HTR-8/SVneo (cell line): ENCODE measurements at regions not wholly inside any gene's neighbourhood (a gene's known extent, or its start where the extent isn't known, plus 50 kb on each side); places are given as distances from the start of the nearest gene placed in this dataset.
"Not testable (repeated sequence)": the region's sequence is repeated elsewhere in the genome, so short reads cannot be mapped to it uniquely, and the experiment has no call there.

Experiments
- DNase-seq: peaks from one replicate; pipeline ENCODE4 v3.0.0; 2011; ENCODE audit warnings: low spot score, mixed read lengths; ENCODE audit not compliant: insufficient read length
- FAIRE-seq: peaks from 2 replicates; lab custom pipeline; 2011; peaks lifted over from hg19 to GRCh38; lab: Jason Lieb, UNC

DNA sequence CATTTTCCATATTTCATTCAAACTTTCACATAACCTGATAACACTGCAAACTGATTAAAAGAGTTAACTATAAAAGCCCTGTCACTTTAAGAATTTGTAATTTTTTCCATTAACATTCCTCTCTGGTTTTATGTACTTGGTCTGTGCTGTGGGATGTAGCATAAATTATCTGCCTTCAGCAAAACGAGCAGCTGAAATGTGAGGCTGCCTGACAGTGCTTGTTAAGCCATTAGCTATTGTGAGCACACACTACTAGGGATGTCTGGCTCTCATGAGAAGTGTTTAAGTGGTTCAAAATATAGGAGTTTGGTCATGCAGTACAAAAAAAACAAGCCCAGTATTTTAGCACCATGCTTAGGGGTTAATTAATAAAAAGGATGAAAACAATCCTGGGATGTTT lies 63.0 kb downstream of the HOXA1 start:
- no peak for FAIRE-seq
- DNase-seq: peak; percentile 60

DNA sequence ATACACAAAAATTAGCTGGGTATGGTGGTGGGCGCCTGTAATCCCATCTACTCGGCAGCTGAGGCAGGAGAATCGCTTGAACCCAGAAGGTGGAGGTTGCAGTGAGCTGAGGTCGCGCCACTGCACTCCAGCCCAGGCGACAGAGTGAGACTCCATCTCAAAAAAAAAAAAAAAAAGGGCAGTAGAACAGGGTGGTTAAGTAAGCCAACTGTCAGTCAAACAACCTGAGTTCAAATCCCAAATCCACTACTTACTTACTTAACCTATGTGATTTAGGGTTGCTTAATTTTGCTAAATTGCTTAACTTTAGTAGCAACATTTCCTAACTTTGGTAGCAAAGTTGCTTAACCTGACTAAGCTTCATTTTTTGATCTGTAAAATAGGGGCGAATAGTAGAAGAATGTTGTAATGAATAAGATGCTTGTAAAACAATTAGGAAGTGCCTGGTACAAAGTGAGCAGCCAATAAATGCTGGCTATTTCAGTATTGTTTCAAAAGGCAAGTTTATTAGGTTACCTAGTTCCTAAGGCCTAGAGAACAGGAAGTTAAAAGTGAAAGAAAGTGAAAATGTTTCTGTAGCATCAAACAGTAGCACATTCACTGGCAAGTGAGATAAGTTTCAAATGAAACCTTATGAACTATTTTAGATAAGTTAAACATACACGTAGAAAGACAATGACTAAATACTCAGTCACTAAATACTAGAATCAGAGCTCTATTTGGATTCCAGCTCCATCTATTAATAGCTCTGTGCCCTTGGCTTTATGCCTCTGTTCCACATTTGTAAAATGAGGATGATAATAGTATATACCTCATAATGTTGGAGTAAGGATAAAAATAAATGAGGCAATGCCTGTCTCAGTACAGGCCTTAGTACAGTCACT lies 64.3 kb downstream of the HOXA1 start:
- no peak for FAIRE-seq

DNA sequence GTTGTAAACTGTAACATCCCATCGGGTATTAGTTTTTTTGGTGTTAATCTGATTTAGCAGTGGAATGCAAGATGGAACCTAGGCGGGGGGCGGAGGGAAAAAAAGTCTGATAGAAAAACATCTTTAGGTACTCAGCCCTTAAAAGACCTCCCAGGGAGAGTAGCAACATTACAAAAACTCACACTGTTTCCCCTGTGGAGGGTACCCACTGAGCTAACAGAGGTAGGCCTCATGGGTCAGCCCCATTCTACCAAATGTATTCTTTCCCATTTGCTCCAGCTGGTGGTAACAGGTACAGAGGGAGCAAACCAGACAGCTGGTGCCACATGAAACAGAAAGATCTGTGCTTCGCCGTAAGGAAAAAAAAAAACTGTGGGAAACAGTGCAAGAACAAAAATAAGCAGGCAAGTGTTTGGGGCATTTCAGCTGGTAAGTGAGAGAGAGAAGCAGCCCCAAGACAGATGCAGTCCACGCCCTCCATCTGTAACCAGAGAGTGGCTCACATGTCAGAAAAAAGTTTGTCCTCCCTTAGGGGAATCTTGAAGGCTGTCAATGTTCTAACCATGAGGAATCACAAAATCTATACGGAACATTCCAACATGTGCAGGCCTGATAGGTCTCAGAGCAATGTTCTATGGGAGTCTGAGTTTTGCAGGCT lies 65.3 kb downstream of the HOXA1 start:
- DNase-seq: no peak
- no peak for FAIRE-seq

More for the DNA sequence above, 64.3 kb downstream of the HOXA1 start:
- DNase-seq: no peak

DNA sequence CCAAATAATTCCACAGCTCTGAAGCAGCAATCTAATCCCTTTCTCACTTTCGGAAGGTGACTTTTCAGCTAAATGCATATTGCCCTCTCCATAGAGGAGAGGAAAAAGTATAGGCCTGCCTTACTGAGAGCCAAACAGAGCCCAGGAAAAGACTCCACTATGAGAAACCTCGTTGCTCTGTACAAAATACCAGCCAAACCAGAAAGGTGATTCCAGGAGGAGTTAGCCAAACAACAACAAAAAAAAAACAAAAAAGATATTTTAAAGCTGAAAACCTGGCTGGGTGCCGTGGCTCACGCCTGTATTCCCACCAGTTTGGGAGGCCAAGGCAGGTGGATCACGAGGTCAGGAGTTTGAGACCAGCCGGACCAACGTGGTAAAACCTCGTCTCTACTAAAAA lies 70.5 kb downstream of the HOXA1 start:
- FAIRE-seq (no peak), DNase-seq (no peak)

DNA sequence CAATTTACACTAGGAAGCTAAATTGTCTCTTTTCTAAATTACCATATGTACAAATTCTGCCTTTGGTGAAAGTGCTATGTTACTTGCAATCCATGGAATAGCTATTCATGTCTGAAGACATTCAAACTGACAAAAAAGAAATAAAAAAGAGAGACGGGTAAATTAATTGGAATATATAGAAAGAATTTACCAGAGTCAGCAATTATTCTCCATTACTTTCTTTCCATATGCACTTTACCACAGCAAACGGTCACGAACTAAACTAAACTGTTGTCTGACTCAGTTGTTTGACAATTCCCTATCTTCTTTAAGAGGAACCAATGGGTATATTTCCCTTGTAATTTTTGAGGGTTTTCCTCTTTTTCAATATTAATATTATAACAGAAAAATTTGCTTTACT lies 85.7 kb downstream of the HOXA1 start:
- FAIRE-seq: no peak
- no peak for DNase-seq

DNA sequence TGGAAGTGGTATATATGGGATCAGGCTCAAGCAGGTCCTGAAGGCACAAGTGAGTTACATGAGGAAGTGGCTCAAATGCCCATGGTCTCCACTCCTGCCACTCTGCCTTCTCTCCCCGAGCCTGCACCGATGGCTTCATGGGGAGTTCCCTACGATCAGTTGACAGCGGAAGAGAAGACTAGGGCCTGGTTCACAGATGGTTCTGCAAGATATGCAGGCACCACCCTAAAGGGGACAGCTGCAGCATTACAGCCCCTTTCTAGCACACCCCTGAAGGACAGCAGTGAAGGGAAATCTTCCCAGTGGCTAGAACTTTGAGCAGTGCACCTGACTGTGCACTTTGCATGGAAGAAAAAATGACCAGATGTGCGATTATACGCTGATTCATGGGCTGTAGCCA lies 95.3 kb downstream of the HOXA1 start:
- FAIRE-seq (no peak), DNase-seq (no peak)

DNA sequence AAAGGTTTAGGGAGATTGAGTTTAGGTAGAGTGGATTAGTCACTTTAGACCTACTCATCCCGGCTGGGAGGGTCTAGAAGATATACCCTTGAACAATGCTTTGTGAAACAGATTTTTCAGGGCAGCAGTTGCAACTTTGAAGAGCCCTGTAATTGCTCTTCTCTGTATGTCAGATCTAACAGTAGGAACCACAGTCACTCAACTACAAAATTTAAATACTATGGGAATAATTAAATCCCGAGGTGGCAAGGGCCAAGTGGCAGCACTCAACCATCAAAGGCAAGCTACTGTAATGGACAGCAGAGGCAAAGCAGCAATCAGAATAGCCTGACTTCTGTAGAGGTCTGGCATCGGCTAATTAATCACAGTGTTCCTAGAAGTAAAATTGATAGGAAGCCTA lies 97.5 kb downstream of the HOXA1 start:
- not testable (repeated sequence) for FAIRE-seq, DNase-seq

DNA sequence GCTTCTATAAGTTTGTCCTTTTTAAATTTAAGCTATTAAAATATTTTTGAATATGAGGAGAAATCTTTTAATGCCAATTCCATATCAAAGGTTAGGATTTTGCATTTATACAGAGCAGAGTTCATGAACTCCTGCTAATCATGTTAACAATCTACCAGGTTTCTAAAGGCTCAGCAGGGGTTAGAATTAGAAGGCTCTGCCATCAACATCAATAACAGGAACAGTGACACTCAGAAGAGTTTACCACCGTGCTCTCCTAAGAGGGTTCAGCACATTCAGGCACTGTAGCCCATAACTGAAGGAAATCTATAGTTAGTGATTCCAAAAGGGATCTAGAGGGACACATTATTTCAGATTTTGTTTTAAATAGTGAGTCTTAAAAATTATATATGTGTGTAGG lies 100.1 kb downstream of the HOXA1 start:
- FAIRE-seq (no peak), DNase-seq (no peak)

DNA sequence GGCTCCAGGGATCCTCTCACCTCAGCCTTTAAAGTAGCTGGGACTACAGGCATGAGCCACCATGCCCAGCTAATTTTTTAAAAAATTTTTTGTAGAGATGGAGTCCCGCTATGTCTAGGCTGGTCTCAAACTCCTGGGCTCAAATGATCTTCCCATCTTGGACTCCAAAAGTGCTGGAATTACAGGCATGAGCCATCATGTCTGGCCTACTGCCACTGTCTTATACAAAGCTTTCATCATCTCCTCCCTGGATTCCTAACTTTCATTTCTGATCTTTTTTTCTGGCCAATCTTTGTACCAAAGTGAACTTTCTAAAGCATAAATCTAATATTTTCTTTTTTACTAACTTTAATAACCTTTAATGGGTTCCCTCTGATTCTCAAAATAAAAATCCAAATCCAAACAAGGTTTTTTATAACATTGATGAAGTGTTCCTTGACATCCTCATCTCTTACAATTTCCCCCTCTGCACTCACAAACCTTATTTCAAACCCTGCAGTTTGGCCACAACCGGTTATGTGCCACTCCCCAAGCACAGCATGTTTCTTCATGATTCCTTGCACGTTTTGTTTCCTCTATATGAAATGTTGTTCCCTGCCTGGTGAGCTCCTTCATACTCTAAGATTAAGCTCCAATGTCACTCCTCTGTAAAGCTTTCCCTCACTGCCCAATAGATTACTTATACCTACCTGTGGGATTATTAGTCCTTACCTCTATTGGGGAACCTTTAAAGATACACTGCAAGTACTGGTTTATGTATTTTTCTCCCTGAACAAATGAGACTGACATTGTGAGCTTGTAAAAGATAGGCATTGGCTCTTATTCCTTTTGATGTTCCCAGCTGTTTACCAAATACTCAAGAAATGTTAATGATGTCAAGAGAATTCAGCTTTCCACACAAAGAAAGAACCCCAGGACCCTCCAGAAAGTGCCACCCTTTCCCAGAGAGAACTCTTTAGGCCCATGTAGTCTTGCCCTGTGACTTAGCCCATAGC lies 101.7 kb downstream of the HOXA1 start:
- no peak for DNase-seq
- FAIRE-seq: no peak

DNA sequence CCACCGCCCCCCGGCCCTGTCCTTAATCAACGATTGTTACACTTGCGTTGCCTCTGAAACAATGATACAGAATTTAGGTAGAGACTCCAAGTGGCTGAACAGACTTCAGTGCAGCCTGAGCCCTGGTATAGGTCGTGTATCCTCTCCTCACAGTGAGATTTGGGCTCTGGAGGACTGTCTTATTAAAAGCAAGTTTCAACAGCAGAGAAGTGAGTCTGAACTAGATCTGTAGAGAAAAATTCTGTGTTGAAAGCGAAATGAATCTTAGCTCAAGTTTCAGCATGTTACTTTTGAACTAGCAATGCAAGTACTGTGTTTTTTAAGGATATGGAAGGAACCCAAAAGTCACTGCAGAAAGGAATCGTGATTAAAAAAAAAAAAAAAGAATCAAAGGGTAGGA lies 103.1 kb downstream of the HOXA1 start:
- DNase-seq: no peak
- FAIRE-seq: no peak

DNA sequence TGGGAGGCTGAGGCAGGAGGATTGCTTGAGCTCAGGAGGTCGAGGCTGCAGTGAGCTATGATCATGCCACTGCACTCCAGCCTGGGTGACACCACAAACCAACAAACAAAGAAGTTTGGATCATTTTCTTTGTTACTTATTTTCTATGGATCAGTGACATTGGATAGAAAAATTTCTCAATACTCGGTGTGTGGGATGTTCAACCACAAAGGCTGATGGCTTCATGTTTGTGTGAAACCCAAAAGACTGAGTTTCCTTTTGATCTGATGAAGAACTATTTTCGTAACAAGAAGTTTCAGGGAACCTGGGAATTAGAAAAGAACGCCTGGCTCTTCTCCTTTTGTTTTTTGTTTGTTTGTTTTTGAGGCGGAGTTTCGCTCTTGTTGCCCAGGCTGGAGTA lies 104.0 kb downstream of the HOXA1 start:
- FAIRE-seq (no peak), DNase-seq (no peak)

DNA sequence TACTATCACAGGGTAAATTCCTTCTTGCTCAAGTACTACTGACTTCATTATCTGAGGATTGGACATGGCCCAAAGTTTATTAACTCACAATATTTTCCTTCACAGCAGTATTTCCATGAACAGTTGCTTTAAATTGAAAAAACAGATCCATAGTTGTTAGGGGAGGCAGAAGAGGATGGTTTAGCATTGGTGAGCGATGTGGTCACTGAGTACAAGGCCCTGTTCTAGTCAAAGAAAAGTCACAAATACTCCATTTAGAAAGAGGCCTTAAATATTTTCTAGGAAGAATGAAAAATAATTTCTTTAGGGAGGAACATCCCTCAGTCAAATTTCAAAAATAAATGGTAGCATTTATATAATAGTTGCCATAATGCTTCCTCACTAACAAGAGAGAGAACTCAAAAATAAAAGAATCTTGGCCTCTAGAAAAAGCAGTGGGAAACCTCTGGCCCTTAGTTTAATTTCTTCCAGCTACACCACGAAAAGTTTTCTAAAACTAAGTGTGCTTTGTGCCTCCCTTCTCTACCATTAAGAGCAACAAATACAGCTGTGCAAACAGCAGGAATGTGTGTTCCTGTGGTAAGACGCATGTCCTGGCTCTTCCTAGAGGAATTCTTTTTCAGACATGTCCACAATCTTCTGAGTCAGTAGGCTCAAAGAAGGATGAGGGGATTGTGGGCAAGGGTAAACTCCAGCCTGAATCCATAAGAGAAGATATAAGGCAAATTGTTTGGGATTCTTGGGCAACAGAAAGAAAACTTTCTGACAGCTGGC lies 105.7 kb downstream of the HOXA1 start:
- no peak for DNase-seq
- no peak for FAIRE-seq

DNA sequence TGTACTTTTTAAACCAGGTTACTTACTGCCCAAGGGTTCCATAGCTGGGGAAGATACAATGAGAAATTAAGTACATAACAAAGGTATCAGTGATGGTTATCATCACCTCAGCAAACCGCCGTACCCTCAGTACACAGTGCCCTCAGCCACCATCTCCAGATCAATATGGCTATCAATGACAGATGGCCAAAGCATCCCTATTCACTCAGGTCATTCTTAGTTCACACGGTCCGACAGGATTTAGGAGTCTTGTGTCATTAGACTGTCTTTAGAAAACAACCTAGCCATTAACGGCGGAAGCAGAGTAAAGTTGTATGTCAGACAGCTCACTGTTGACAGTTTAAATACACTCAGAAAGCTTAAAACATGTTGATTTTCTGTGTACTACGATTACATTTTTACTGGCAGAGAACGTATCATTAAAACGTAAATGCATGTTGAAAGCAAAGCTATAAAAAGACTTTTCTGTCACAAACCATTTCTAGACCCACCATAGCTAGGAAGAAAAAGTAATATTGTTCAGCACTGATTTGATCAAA lies 106.9 kb downstream of the HOXA1 start:
- FAIRE-seq (no peak), DNase-seq (no peak)

DNA sequence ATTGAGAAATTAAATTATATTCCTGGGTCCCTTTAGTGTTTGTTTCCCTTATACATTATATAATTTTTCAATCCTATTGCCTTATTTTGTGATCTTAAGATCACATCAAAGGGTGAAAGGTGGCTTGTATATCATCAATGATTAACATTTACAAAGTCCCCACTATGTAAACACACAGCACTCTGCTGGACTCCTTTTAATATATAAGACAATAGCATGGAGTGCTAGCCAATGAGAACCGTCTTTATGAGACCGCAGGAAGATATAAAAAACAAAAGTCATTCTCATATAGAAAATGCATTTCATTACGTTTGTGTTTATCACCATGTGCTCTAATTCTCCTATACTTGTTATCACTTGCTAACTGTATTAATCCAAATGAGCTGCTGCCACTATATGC lies 108.5 kb downstream of the HOXA1 start:
- DNase-seq (no peak), FAIRE-seq (no peak)

DNA sequence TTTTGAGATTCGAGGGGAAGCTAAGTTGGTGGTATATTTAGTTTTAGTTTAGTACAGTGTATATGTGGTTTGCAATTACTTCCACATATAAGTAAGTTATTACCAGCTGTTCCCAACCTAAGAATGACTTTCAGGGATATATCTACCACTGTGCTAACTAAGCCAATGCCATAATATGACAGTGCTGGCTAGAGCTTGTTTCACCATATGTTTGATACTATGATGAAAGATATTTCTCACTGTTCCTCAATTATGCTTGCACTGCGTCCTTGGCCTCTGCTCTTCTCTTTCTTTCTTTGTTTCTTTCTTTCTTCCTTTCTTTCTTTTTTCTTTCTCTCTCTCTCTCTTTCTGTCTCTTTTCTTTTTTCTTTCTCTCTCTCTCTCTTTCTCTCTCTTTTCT lies 113.8 kb upstream of the SKAP2 start:
- no peak for DNase-seq
- FAIRE-seq: no peak

DNA sequence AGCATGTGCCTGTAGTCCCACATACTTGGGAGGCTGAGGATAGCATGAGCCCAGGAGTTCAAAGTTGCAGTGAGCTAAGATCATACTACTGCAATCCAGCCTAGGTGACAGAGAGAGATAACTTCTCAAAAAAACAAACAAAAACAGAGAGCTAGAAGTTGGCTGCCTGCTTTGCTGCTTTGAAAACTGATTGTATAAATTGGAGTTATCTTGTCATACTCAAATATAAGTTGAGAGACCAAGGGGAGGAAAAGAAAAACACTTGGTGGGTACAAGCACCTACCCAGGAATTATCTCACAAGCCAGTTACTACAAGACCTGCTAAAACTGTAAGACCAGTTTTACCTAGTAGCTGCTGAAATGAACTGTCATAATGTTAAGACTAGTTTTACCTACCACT lies 112.5 kb upstream of the SKAP2 start:
- DNase-seq: no peak
- no peak for FAIRE-seq

DNA sequence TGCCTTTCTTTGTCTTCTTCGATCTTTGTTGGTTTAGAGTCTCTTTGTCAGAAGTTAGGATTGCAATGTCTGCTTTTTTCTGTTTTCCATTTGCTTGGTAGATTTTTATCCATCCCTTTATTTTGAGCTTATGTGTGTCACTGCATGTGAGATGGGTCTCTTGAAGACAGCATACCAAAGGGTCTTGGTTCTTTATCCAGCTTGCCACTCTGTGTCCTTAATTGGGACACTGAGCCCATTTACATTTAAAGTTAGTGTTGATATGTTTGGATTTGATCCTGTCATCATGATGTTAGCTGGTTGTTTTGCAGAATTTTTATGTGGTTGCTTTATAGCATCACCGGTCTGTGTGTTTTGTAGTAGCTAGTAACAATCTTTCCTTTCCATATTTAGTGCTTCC lies 107.5 kb upstream of the SKAP2 start:
- FAIRE-seq, DNase-seq: not testable (repeated sequence)

DNA sequence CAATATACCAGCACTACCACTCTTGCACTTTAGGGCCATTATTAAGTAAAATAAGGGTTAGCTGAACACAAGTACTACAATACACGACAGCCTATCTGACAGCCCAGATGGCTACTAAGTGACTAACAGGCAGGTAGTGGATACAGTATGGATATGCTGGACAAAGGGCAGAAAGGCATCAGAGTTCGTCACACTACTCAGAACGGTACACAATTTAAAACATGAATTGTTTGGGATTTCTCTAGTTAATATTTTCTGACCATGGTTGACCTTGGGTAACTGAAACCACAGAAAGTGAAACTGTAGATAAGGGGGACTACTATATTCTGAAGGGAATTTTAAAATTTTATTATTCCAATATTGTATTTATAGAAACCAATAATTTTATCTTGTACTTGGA lies 101.3 kb upstream of the SKAP2 start:
- no peak for FAIRE-seq
- no peak for DNase-seq

DNA sequence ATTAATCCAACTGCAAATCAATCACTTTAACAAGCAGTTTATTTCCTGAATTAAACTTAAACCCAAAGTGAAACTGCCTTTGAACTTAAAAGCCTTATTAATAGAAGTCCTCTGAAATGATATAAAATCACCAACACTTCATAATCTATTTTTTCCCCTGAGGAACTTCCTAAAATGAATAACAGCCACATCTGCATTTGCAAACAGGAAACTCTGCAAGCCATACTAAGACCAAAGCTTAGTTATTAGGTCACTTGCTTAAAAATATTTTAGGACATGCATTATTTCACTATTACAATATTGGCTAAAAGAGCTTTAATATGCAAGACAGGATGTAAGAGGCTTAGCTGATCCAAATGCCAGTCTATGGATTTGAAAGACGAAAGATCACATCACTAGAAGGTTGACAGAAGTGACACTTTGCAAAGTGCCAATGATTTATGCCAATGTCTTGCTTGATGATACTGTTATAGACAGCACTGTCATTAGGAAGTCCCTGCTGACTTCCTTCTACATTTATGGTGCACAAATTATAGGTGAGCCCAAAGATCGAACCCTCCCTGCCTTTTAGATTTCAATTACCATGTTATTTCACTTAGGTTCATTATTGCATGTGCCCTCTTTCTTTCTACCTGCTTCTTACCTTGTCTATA lies 99.9 kb upstream of the SKAP2 start:
- no peak for DNase-seq
- FAIRE-seq: no peak
